ENCODE measurements at regions not wholly inside any gene's neighbourhood (a gene's known extent, or its start where the extent isn't known, plus 50 kb on each side); places are given as distances from the start of the nearest gene placed in this dataset.

- Mint-ChIP-seq H3K4me3 (no peak overlapping the region), H3K4me1 (no peaks in the 10 kb centered on the region), H3K9me3 (no peaks in the 10 kb centered on the region), H3K36me3 (no peaks in the 10 kb centered on the region), H3K27ac (no peak overlapping the region), H3K27me3 (peaks cover 10% of the 10 kb centered on the region)
- no peak for DNase-seq (ENCODE audit: low spot score in 2 of 2)
- ATAC-seq (ENCODE audit: low read depth) = no peak
Observed at GRCh38 chr13:23947893-23948292, 50.6 kb upstream of the C1QTNF9B start.

DNA sequence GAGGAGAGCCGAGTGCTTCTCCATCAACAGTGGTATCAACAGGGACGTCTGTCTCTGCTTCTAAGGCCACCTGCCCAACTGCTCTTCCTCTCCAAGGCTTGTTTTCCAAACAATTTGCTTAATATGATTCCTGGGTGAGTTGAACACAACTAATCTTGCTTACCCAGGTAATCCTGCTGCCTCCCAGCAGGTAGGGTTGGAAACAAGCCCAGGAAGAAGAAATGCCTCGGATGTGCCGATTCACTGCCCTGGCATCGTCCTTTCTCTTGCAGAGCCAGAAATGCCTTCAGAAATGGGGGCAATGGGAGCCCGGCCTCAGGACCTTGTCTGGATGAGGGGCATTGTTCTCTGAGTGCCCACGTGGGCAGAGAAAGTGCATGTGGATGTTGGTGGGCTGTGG, 51.9 kb upstream of the C1QTNF9B start:
- Mint-ChIP-seq H3K36me3 (no peaks in the 10 kb centered on the region), H3K27ac (no peak overlapping the region), H3K27me3 (peaks cover 13% of the 10 kb centered on the region), H3K4me3 (no peak overlapping the region), H3K9me3 (no peaks in the 10 kb centered on the region), H3K4me1 (no peaks in the 10 kb centered on the region)
- DNase-seq (ENCODE audit: low spot score in 2 of 2) (no peak), ATAC-seq (ENCODE audit: low read depth) (no peak)

GRCh38 chr13:23949736-23950135, 52.4 kb upstream of the C1QTNF9B start:
- no peaks in the 10 kb centered on the region for H3K4me1 Mint-ChIP-seq

DNA sequence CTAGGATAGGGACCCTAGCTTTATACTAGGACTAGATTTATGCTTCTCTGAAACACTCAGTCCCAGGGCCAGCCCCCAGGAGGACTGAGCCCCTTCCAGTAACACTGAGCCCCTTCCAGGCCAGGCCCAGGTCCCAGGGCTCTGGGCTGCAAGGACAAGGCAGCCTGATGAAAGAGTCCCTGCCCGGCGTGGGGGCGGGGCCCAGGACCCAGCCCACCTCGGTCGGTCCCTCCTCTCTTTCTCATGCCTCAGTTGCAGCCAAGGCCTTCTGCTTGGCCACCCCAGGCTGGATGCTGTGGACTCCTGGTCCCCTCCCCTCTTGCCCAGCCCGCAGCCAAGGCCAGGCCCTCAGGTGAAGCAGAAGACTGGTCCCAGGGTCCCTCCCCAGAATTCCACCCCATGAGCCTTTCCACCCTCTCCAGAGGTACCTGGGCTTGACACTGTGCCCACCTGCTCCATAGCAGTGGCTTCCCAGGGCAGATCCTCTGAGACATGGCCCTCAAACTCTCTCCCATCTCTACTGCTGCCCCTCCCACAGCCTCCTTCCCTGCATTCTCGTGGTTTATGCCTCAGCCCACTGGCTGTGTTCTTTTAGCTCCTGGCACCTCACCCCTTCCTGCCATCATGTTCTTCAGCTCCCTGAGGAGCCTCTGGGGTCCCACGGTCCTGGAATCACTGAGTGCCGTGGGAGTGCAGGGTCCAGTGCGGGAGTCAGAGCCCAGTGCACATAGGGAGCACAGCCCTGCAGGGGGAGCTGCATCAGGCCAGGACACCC, 53.6 kb upstream of the C1QTNF9B start:
- no peaks in the 10 kb centered on the region for H3K9me3 Mint-ChIP-seq
- ATAC-seq (ENCODE audit: low read depth) (no peak), DNase-seq (ENCODE audit: low spot score in 2 of 2) (no peak)
- H3K4me1 Mint-ChIP-seq = no peaks in the 10 kb centered on the region
- H3K4me3 Mint-ChIP-seq = no peak overlapping the region
- H3K27me3 Mint-ChIP-seq = peaks cover 26% of the 10 kb centered on the region
- no peak overlapping the region for H3K27ac Mint-ChIP-seq
- H3K36me3 Mint-ChIP-seq = no peaks in the 10 kb centered on the region

More at GRCh38 chr13:23949736-23950135, 52.4 kb upstream of the C1QTNF9B start:
- ATAC-seq (ENCODE audit: low read depth) (no peak), DNase-seq (ENCODE audit: low spot score in 2 of 2) (no peak)
- H3K27ac Mint-ChIP-seq = no peak overlapping the region
- H3K4me3 Mint-ChIP-seq = no peak overlapping the region
- H3K27me3 Mint-ChIP-seq = peaks cover 17% of the 10 kb centered on the region
- H3K9me3 Mint-ChIP-seq = no peaks in the 10 kb centered on the region
- H3K36me3 Mint-ChIP-seq = no peaks in the 10 kb centered on the region

- Mint-ChIP-seq H3K9me3 (no peaks in the 10 kb centered on the region), H3K36me3 (no peaks in the 10 kb centered on the region), H3K4me3 (no peak overlapping the region), H3K4me1 (no peaks in the 10 kb centered on the region), H3K27me3 (peaks cover 23% of the 10 kb centered on the region), H3K27ac (no peak overlapping the region)
- ATAC-seq (ENCODE audit: low read depth) = no peak
- DNase-seq (ENCODE audit: low spot score in 2 of 2) = no peak
Observed at GRCh38 chr13:23952796-23953195, 55.5 kb upstream of the C1QTNF9B start.

GRCh38 chr13:23953860-23954512, 56.7 kb upstream of the C1QTNF9B start:
- Mint-ChIP-seq H3K9me3 (no peaks in the 10 kb centered on the region), H3K4me3 (no peak overlapping the region), H3K27ac (no peak overlapping the region), H3K36me3 (no peaks in the 10 kb centered on the region), H3K4me1 (no peaks in the 10 kb centered on the region), H3K27me3 (peaks cover 23% of the 10 kb centered on the region)
- DNase-seq (ENCODE audit: low spot score in 2 of 2) = no peak
- ATAC-seq (ENCODE audit: low read depth) = no peak

DNA sequence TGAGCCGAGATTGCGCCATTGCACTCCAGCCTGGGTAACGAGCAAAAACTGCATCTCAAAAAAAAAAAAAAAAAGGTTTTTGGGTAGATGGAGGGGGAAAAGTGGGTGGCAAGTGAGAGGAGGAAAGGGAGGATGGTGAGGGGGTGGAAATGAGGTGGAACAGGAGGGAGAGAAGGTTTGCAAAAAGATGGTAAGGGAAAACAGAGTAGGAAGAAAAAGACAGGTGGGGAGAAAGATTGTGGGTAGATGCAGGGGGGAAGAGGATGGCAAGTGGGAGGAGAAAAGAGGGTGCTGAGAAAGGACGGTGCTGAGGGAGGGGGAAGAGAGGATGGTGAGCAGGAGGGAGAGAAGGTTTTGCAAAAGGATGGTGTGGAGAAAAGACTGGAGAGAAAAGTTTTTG, 57.8 kb upstream of the C1QTNF9B start:
- H3K27ac Mint-ChIP-seq = no peak overlapping the region
- ATAC-seq (ENCODE audit: low read depth) = no peak
- no peak for DNase-seq (ENCODE audit: low spot score in 2 of 2)
- no peaks in the 10 kb centered on the region for H3K4me1 Mint-ChIP-seq
- no peaks in the 10 kb centered on the region for H3K36me3 Mint-ChIP-seq
- no peak overlapping the region for H3K4me3 Mint-ChIP-seq
- H3K27me3 Mint-ChIP-seq = peaks cover 23% of the 10 kb centered on the region
- no peaks in the 10 kb centered on the region for H3K9me3 Mint-ChIP-seq

GRCh38 chr13:23956106-23956505, 58.8 kb upstream of the C1QTNF9B start:
- no peak overlapping the region for H3K4me3 Mint-ChIP-seq
- no peaks in the 10 kb centered on the region for H3K9me3 Mint-ChIP-seq
- H3K27me3 Mint-ChIP-seq = peaks cover 22% of the 10 kb centered on the region
- H3K36me3 Mint-ChIP-seq = no peaks in the 10 kb centered on the region
- H3K27ac Mint-ChIP-seq = no peak overlapping the region
- no peak for DNase-seq (ENCODE audit: low spot score in 2 of 2)
- no peaks in the 10 kb centered on the region for H3K4me1 Mint-ChIP-seq
- ATAC-seq (ENCODE audit: low read depth) = no peak

DNA sequence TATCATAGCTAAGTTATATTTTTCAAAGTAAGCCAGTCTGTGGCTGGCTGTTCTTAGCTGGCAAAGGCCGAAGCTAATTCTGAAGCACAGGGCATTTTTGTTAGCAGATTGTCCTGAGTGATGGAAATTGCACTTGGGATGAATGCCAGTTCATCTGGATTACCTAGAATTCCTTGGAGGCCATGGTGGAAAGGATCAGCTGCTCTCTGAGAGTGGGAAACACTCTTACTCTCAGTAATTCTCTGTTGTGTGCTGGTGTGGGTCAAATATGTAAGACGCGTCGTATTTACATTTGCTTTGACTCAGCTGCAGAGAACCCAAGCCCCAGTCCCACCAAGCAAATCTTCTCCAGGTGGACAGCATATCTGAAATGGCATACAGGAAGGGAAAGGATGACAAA, 60.7 kb upstream of the C1QTNF9B start:
- DNase-seq (ENCODE audit: low spot score in 2 of 2) (no peak), ATAC-seq (ENCODE audit: low read depth) (no peak)
- Mint-ChIP-seq H3K4me1 (no peaks in the 10 kb centered on the region), H3K36me3 (no peaks in the 10 kb centered on the region), H3K4me3 (no peak overlapping the region), H3K9me3 (no peaks in the 10 kb centered on the region), H3K27ac (no peak overlapping the region), H3K27me3 (peaks cover 20% of the 10 kb centered on the region)

GRCh38 chr13:23959231-23959862, 62.0 kb upstream of the C1QTNF9B start:
- ATAC-seq (ENCODE audit: low read depth) (no peak), DNase-seq (ENCODE audit: low spot score in 2 of 2) (no peak)

GRCh38 chr13:23960566-23961156, 63.4 kb upstream of the C1QTNF9B start:
- peaks cover 5% of the 10 kb centered on the region for H3K27me3 Mint-ChIP-seq
- DNase-seq (ENCODE audit: low spot score in 2 of 2) (no peak), ATAC-seq (ENCODE audit: low read depth) (no peak)
- no peaks in the 10 kb centered on the region for H3K4me1 Mint-ChIP-seq
- H3K9me3 Mint-ChIP-seq = no peaks in the 10 kb centered on the region
- no peak overlapping the region for H3K27ac Mint-ChIP-seq
- no peaks in the 10 kb centered on the region for H3K36me3 Mint-ChIP-seq
- no peak overlapping the region for H3K4me3 Mint-ChIP-seq

More at GRCh38 chr13:23959231-23959862, 62.0 kb upstream of the C1QTNF9B start:
- Mint-ChIP-seq H3K36me3 (no peaks in the 10 kb centered on the region), H3K4me3 (no peak overlapping the region), H3K27me3 (peaks cover 14% of the 10 kb centered on the region), H3K9me3 (no peaks in the 10 kb centered on the region), H3K27ac (no peak overlapping the region), H3K4me1 (no peaks in the 10 kb centered on the region)

- H3K36me3 Mint-ChIP-seq = no peaks in the 10 kb centered on the region
- H3K4me3 Mint-ChIP-seq = no peak overlapping the region
- H3K27me3 Mint-ChIP-seq = no peaks in the 10 kb centered on the region
- no peak overlapping the region for H3K27ac Mint-ChIP-seq
- DNase-seq (ENCODE audit: low spot score in 2 of 2) (no peak), ATAC-seq (ENCODE audit: low read depth) (no peak)
- no peaks in the 10 kb centered on the region for H3K9me3 Mint-ChIP-seq
- peaks cover 9% of the 10 kb centered on the region for H3K4me1 Mint-ChIP-seq
Observed at GRCh38 chr13:23963184-23963931, 66.1 kb upstream of the C1QTNF9B start.

DNA sequence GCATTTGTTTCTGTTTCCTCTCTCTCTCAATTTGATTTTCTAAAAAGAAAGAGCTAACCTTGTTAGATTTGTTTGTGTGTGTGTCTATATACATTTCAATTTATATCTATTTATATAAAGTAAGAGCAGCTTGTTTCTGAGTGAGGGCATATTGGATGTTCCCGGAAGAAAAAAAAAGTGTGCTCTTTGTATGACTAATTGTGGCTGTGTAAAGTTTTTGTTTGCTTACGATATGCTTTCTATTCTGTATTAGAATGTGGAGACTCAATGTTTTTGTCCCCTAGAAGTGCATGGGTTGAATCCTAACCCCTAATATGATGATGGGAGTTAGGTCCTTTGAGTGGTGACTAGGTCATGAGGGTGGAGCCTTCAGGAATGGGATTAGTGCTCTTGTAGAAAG, 66.6 kb upstream of the C1QTNF9B start:
- Mint-ChIP-seq H3K27me3 (no peaks in the 10 kb centered on the region), H3K4me1 (peaks cover 9% of the 10 kb centered on the region), H3K27ac (no peak overlapping the region), H3K9me3 (no peaks in the 10 kb centered on the region), H3K4me3 (no peak overlapping the region), H3K36me3 (no peaks in the 10 kb centered on the region)
- ATAC-seq (ENCODE audit: low read depth) = no peak
- no peak for DNase-seq (ENCODE audit: low spot score in 2 of 2)

GRCh38 chr13:23965346-23965745, 68.0 kb upstream of the C1QTNF9B start:
- Mint-ChIP-seq H3K4me1 (peaks cover 9% of the 10 kb centered on the region), H3K27ac (no peak overlapping the region), H3K36me3 (no peaks in the 10 kb centered on the region), H3K9me3 (no peaks in the 10 kb centered on the region), H3K4me3 (no peak overlapping the region), H3K27me3 (no peaks in the 10 kb centered on the region)
- ATAC-seq (ENCODE audit: low read depth) (no peak), DNase-seq (ENCODE audit: low spot score in 2 of 2) (no peak)

Data from memory B cell (primary cell).